HEK293 (cell line): ENCODE measurements at regions not wholly inside any gene's neighbourhood (a gene's known extent, or its start where the extent isn't known, plus 50 kb on each side); places are given as distances from the start of the nearest gene placed in this dataset.

Experiments
- CTCF ChIA-PET: fragments of 350-600 bp; formaldehyde crosslinking; extraction: SDS; loops from one replicate; lab custom pipeline; 2021; ENCODE audit warnings: antibody characterized with exemption; lab: Yijun Ruan, JAX
- POLR2A ChIA-PET: fragments of 300-600 bp; formaldehyde crosslinking; extraction: SDS; loops from one replicate; lab custom pipeline; 2020; ENCODE audit warnings: antibody characterized with exemption, inconsistent platforms; lab: Yijun Ruan, JAX
- H3K27ac ChIP-seq: fragments of 200-500 bp; sonication (Bioruptor generic); 2 replicates; pipeline ENCODE4 v1.5.1; 2014; ENCODE audit warnings: low read depth, low read length, control low read depth, inconsistent platforms; ENCODE audit errors: extremely low read depth
- H3K36me3 ChIP-seq, 2 experiments: fragments of 200-500 bp in 1 of 2; sonication (Bioruptor generic) in 1 of 2; 1 replicate in 1 of 2; 2 replicates in 1 of 2; pipeline ENCODE4 v1.5.1; 2014 to 2017; ENCODE audit warnings: inconsistent platforms in 2 of 2, low read length in 2 of 2; ENCODE audit not compliant: control insufficient read depth in 2 of 2, insufficient read depth in 1 of 2
- H3K4me1 ChIP-seq: fragments of 200-500 bp; sonication (Bioruptor generic); 2 replicates; pipeline ENCODE4 v1.5.1; 2014; ENCODE audit warnings: mild to moderate bottlenecking, low read length, inconsistent platforms; ENCODE audit not compliant: control insufficient read depth, insufficient read depth
- H3K4me3 ChIP-seq: 2 replicates; pipeline ENCODE4 v1.5.1; 2011; ENCODE audit warnings: low read depth, mild to moderate bottlenecking, control low read depth, low read length, moderate library complexity
- H3K9me3 ChIP-seq: fragments of 200-500 bp; sonication (Bioruptor generic); 2 replicates; pipeline ENCODE4 v1.5.1; 2014; ENCODE audit warnings: low read depth, low read length, inconsistent platforms; ENCODE audit not compliant: control insufficient read depth, insufficient read depth
- AEBP2 ChIP-seq: fragments of 450-650 bp; formaldehyde crosslinking; IDR thresholded peaks from 2 replicates; pipeline ENCODE4 v1.5.1; 2016; ENCODE audit warnings: missing biosample characterization, missing genetic modification characterization, borderline replicate concordance
- BCL11B ChIP-seq: fragments of 450-650 bp; formaldehyde crosslinking; IDR thresholded peaks from 2 replicates; pipeline ENCODE4 v1.5.1; 2016; ENCODE audit warnings: low read depth, missing biosample characterization, missing genetic modification characterization
- FEZF1 ChIP-seq: fragments of 450-650 bp; formaldehyde crosslinking; IDR thresholded peaks from 2 replicates; pipeline ENCODE4 v1.5.1; 2016; ENCODE audit warnings: missing biosample characterization, missing genetic modification characterization
- KLF1 ChIP-seq: fragments of 450-650 bp; formaldehyde crosslinking; IDR thresholded peaks from 2 replicates; pipeline ENCODE4 v1.5.1; 2016; ENCODE audit warnings: missing biosample characterization, missing genetic modification characterization
- KLF17 ChIP-seq: fragments of 450-650 bp; formaldehyde crosslinking; IDR thresholded peaks from 2 replicates; pipeline ENCODE4 v1.5.1; 2016; ENCODE audit warnings: missing biosample characterization, missing genetic modification characterization
- KLF9 ChIP-seq: fragments of 450-650 bp; formaldehyde crosslinking; IDR thresholded peaks from 2 replicates; pipeline ENCODE4 v1.5.1; 2016; ENCODE audit warnings: missing biosample characterization, missing genetic modification characterization, low read depth
- MEIS1 ChIP-seq: sonication (generic); formaldehyde crosslinking; IDR thresholded peaks from 2 replicates; pipeline ENCODE4 v1.8.1; 2022; ENCODE audit warnings: missing genetic modification reagents, mild to moderate bottlenecking, borderline replicate concordance
- SP3 ChIP-seq: fragments of 450-650 bp; formaldehyde crosslinking; IDR thresholded peaks from 2 replicates; pipeline ENCODE4 v1.5.1; 2016; ENCODE audit warnings: missing biosample characterization, missing genetic modification characterization
- TRIM28 ChIP-seq: IDR thresholded peaks from 2 replicates; pipeline ENCODE4 v1.6.1; 2011; ENCODE audit warnings: low read length, control low read depth, borderline replicate concordance
- ZBTB20 ChIP-seq: fragments of 450-650 bp; formaldehyde crosslinking; IDR thresholded peaks from 2 replicates; pipeline ENCODE4 v1.5.1; 2016; ENCODE audit warnings: missing biosample characterization, missing genetic modification characterization
- ZBTB21 ChIP-seq: fragments of 450-650 bp; formaldehyde crosslinking; IDR thresholded peaks from 2 replicates; pipeline ENCODE4 v1.5.1; 2017; ENCODE audit warnings: missing biosample characterization, missing genetic modification characterization
- ZBTB26 ChIP-seq: fragments of 450-650 bp; formaldehyde crosslinking; optimal IDR thresholded peaks from 2 replicates; pipeline ENCODE3; 2016; ENCODE audit warnings: missing biosample characterization, mild to moderate bottlenecking, missing genetic modification characterization
- ZBTB8A ChIP-seq: fragments of 450-650 bp; formaldehyde crosslinking; IDR thresholded peaks from 2 replicates; pipeline ENCODE4 v1.5.1; 2016; ENCODE audit warnings: missing biosample characterization, missing genetic modification characterization
- ZNF148 ChIP-seq: fragments of 450-650 bp; formaldehyde crosslinking; IDR thresholded peaks from 2 replicates; pipeline ENCODE4 v1.5.0; 2017; ENCODE audit warnings: missing biosample characterization, missing genetic modification characterization, borderline replicate concordance
- ZNF155 ChIP-seq: fragments of 450-650 bp; formaldehyde crosslinking; IDR thresholded peaks from 2 replicates; pipeline ENCODE4 v1.5.1; 2016; ENCODE audit warnings: missing biosample characterization, missing genetic modification characterization
- ZNF169 ChIP-seq: fragments of 450-650 bp; formaldehyde crosslinking; IDR thresholded peaks from 2 replicates; pipeline ENCODE4 v1.5.1; 2016; ENCODE audit warnings: missing biosample characterization, missing genetic modification characterization
- ZNF324 ChIP-seq: fragments of 450-650 bp; formaldehyde crosslinking; IDR thresholded peaks from 2 replicates; pipeline ENCODE4 v1.5.1; 2016; ENCODE audit warnings: missing biosample characterization, missing genetic modification characterization
- ZNF354C ChIP-seq: fragments of 450-650 bp; formaldehyde crosslinking; IDR thresholded peaks from 2 replicates; pipeline ENCODE4 v1.5.1; 2016; ENCODE audit warnings: missing biosample characterization, missing genetic modification characterization, low read depth, borderline replicate concordance
- ZNF521 ChIP-seq: fragments of 450-650 bp; formaldehyde crosslinking; IDR thresholded peaks from 2 replicates; pipeline ENCODE4 v1.5.1; 2017; ENCODE audit warnings: missing biosample characterization, mild to moderate bottlenecking, missing genetic modification characterization
- ZNF548 ChIP-seq: fragments of 450-650 bp; formaldehyde crosslinking; IDR thresholded peaks from 2 replicates; pipeline ENCODE4 v1.5.1; 2016; ENCODE audit warnings: missing biosample characterization, missing genetic modification characterization
- ZNF585B ChIP-seq: fragments of 450-650 bp; formaldehyde crosslinking; IDR thresholded peaks from 2 replicates; pipeline ENCODE4 v1.5.1; 2016; ENCODE audit warnings: missing biosample characterization, missing genetic modification characterization
- ZNF600 ChIP-seq: fragments of 450-650 bp; formaldehyde crosslinking; IDR thresholded peaks from 2 replicates; pipeline ENCODE4 v1.5.1; 2016; ENCODE audit warnings: missing biosample characterization, missing genetic modification characterization
- ZNF623 ChIP-seq: fragments of 450-650 bp; formaldehyde crosslinking; IDR thresholded peaks from 2 replicates; pipeline ENCODE4 v1.5.1; 2016; ENCODE audit warnings: missing biosample characterization, missing genetic modification characterization
- ZNF747 ChIP-seq: fragments of 450-650 bp; formaldehyde crosslinking; IDR thresholded peaks from 2 replicates; pipeline ENCODE4 v1.5.1; 2016; ENCODE audit warnings: missing biosample characterization, missing genetic modification characterization
- ZNF776 ChIP-seq: fragments of 450-650 bp; formaldehyde crosslinking; IDR thresholded peaks from 2 replicates; pipeline ENCODE4 v1.5.0; 2017; ENCODE audit warnings: missing biosample characterization, missing genetic modification characterization, borderline replicate concordance
- ZNF777 ChIP-seq: fragments of 450-650 bp; formaldehyde crosslinking; IDR thresholded peaks from 2 replicates; pipeline ENCODE4 v1.5.1; 2017; ENCODE audit warnings: missing biosample characterization, missing genetic modification characterization, borderline replicate concordance
- ZNF791 ChIP-seq: fragments of 450-650 bp; formaldehyde crosslinking; IDR thresholded peaks from 2 replicates; pipeline ENCODE4 v1.5.1; 2016; ENCODE audit warnings: missing biosample characterization, missing genetic modification characterization
- ZNF830 ChIP-seq: fragments of 450-650 bp; IDR thresholded peaks from 2 replicates; pipeline ENCODE4 v1.5.0; 2018; ENCODE audit warnings: missing biosample characterization, missing genetic modification characterization, low read depth, mild to moderate bottlenecking, moderate library complexity

- TF ChIP-seq TRIM28 (no peak), ZNF777 (tag by site-specific recombination) (no peak), ZNF600 (tag by site-specific recombination) (no peak), ZBTB21 (tag by site-specific recombination) (no peak), SP3 (no peak), ZBTB26 (tag by site-specific recombination) (no peak), ZNF747 (no peak), KLF9 (tag by site-specific recombination) (no peak), FEZF1 (no peak), MEIS1 (CRISPR knock-in tag) (no peak), ZNF830 (tag by site-specific recombination) (no peak)
- H3K9me3 ChIP-seq = no peaks in the 10 kb centered on the region
- POLR2A ChIA-PET = no interaction called here
- H3K4me3 ChIP-seq = no peak overlapping the region
- CTCF ChIA-PET = no interaction called here
- no peak overlapping the region for H3K27ac ChIP-seq
- no peaks in the 10 kb centered on the region for H3K4me1 ChIP-seq
- no peaks in the 10 kb centered on the region; a peak in 1 of 3 replicates for H3K36me3 ChIP-seq
Observed at GRCh38 chr14:89498878-89499277, 81.8 kb upstream of the FOXN3 start.

- Histone ChIP-seq H3K4me1 (no peaks in the 10 kb centered on the region), H3K36me3 (no peaks in the 10 kb centered on the region; a peak in 1 of 3 replicates), H3K4me3 (no peak overlapping the region), H3K27ac (no peak overlapping the region), H3K9me3 (no peaks in the 10 kb centered on the region)
- ChIA-PET POLR2A (no interaction called here), CTCF (no interaction called here)
- TF ChIP-seq KLF17 (tag by site-specific recombination) (no peak), ZNF169 (tag by site-specific recombination) (no peak), ZNF354C (tag by site-specific recombination) (no peak), ZNF791 (tag by site-specific recombination) (no peak), ZNF324 (no peak), ZBTB26 (tag by site-specific recombination) (no peak), ZNF521 (tag by site-specific recombination) (no peak), ZNF548 (tag by site-specific recombination) (no peak), ZNF585B (tag by site-specific recombination) (no peak), KLF1 (tag by site-specific recombination) (no peak), ZNF600 (tag by site-specific recombination) (no peak), ZNF155 (tag by site-specific recombination) (no peak), AEBP2 (tag by site-specific recombination) (no peak), BCL11B (tag by site-specific recombination) (no peak), ZBTB20 (tag by site-specific recombination) (no peak), ZNF148 (no peak), ZNF623 (no peak), ZNF776 (no peak), ZBTB8A (tag by site-specific recombination) (no peak)
Observed at GRCh38 chr14:89495718-89496117, 78.7 kb upstream of the FOXN3 start.
